Erythroblast (primary cell): ENCODE measurements at regions not wholly inside any gene's neighbourhood (a gene's known extent, or its start where the extent isn't known, plus 50 kb on each side); places are given as distances from the start of the nearest gene placed in this dataset.

ENCODE experiments used
- DNase-seq, 2 experiments: peaks; one replicate each; lab custom pipeline; 2025; lab: John Stamatoyannopoulos, UW
- GATA1 ChIP-seq: IDR thresholded peaks from 2 replicates; pipeline ENCODE4 v1.6.1; 2011; ENCODE audit warnings: low read depth, mild to moderate bottlenecking, control low read depth, low read length, moderate library complexity
- POLR2A ChIP-seq: IDR thresholded peaks from 2 replicates; pipeline ENCODE4 v1.6.1; 2011; ENCODE audit warnings: mild to moderate bottlenecking, low read length

- TF ChIP-seq POLR2A: no peak
- no peak for TF ChIP-seq GATA1
- no peak for DNase-seq
Measured at GRCh38 chr12:81942594-81942993, 183.4 kb upstream of the PPFIA2 start.

- no peak for DNase-seq
- TF ChIP-seq GATA1: no peak
- TF ChIP-seq POLR2A: no peak
Measured at GRCh38 chr12:81930037-81930436, 170.9 kb upstream of the PPFIA2 start.

- TF ChIP-seq GATA1 (no peak), POLR2A (no peak)
- DNase-seq: no peak
Measured at GRCh38 chr12:81896771-81897170, 137.6 kb upstream of the PPFIA2 start.

- DNase-seq: no peak
- TF ChIP-seq POLR2A (no peak), GATA1 (no peak)
Measured at GRCh38 chr12:81888961-81889360, 129.8 kb upstream of the PPFIA2 start.

- DNase-seq: no peak
- TF ChIP-seq GATA1 (no peak), POLR2A (no peak)
Measured at GRCh38 chr12:81888106-81888740, 129.1 kb upstream of the PPFIA2 start.

GRCh38 chr12:81874586-81874985 lies 115.4 kb upstream of the PPFIA2 start:
- no peak for TF ChIP-seq GATA1
- TF ChIP-seq POLR2A: no peak
- DNase-seq: no peak

GRCh38 chr12:81874166-81874565 lies 115.0 kb upstream of the PPFIA2 start:
- TF ChIP-seq POLR2A: no peak
- TF ChIP-seq GATA1: no peak
- no peak for DNase-seq

- DNase-seq: no peak
- TF ChIP-seq GATA1: no peak
- no peak for TF ChIP-seq POLR2A
Measured at GRCh38 chr12:81872400-81872799, 113.2 kb upstream of the PPFIA2 start.

GRCh38 chr12:81866081-81866480 lies 106.9 kb upstream of the PPFIA2 start:
- no peak for DNase-seq
- TF ChIP-seq POLR2A (no peak), GATA1 (no peak)

GRCh38 chr12:81863406-81863805 lies 104.3 kb upstream of the PPFIA2 start:
- TF ChIP-seq POLR2A (no peak), GATA1 (no peak)
- DNase-seq: no peak

- TF ChIP-seq POLR2A (no peak), GATA1 (no peak)
- no peak for DNase-seq
Measured at GRCh38 chr12:81859521-81859920, 100.4 kb upstream of the PPFIA2 start.

GRCh38 chr12:81843599-81843998 lies 84.4 kb upstream of the PPFIA2 start:
- no peak for DNase-seq
- no peak for TF ChIP-seq GATA1
- TF ChIP-seq POLR2A: no peak

- TF ChIP-seq POLR2A (no peak), GATA1 (no peak)
- no peak for DNase-seq
Measured at GRCh38 chr12:81835783-81836182, 76.6 kb upstream of the PPFIA2 start.

GRCh38 chr12:81819991-81820633 lies 61.0 kb upstream of the PPFIA2 start:
- TF ChIP-seq POLR2A (no peak), GATA1 (no peak)
- DNase-seq: no peak

GRCh38 chr12:81815611-81816010 lies 56.5 kb upstream of the PPFIA2 start:
- no peak for TF ChIP-seq POLR2A
- no peak for TF ChIP-seq GATA1
- no peak for DNase-seq
